ENCODE measurements at regions not wholly inside any gene's neighbourhood (a gene's known extent, or its start where the extent isn't known, plus 50 kb on each side); places are given as distances from the start of the nearest gene placed in this dataset.

GRCh38 chr12:92463171-92463570 is 239.6 kb upstream of the PLEKHG7 start:
- H2AFZ ChIP-seq (ENCODE audit: low read depth), result no peak overlapping the region
- no peaks in the 10 kb centered on the region for H4K20me1 ChIP-seq (ENCODE audit: insufficient read depth)
- no peaks in the 10 kb centered on the region for H3F3A ChIP-seq (replicated peaks; ENCODE audit: insufficient read depth)
- TF ChIP-seq EP300 (IDR thresholded peaks at IDR 0.05; ENCODE audit: borderline replicate concordance in 1 of 2, low read depth in 1 of 2, low read length in 1 of 2), result no peak
- TF ChIP-seq TCF12 (IDR thresholded peaks at IDR 0.05), result no peak
- no peak for TF ChIP-seq GABPA (IDR thresholded peaks at IDR 0.05; ENCODE audit: low read depth)
- no peak for TF ChIP-seq GATA2 (CRISPR knock-in tag; IDR thresholded peaks at IDR 0.05)
- TF ChIP-seq FOSL2 (IDR thresholded peaks at IDR 0.05; ENCODE audit: borderline replicate concordance, low read depth), result no peak
- no peak for TF ChIP-seq FOXM1 (IDR thresholded peaks at IDR 0.05; ENCODE audit: low read depth)
- TF ChIP-seq RCOR1 (IDR thresholded peaks at IDR 0.05; ENCODE audit: low read length), result no peak
- no peak for TF ChIP-seq IRF3 (IDR thresholded peaks at IDR 0.05; ENCODE audit: low read depth, low read length)
- no peak for TF ChIP-seq USF1 (IDR thresholded peaks at IDR 0.05; ENCODE audit: borderline replicate concordance, low read depth)
- TF ChIP-seq ELF1 (IDR thresholded peaks at IDR 0.05), result no peak
- no peak for TF ChIP-seq NRF1 (IDR thresholded peaks at IDR 0.05; ENCODE audit: low read depth, low read length)
- TF ChIP-seq ZBTB33 (IDR thresholded peaks at IDR 0.05; ENCODE audit: borderline replicate concordance, low read depth), result no peak
- no peak for TF ChIP-seq MAX (IDR thresholded peaks at IDR 0.05; ENCODE audit: low read depth)
- H3K9ac ChIP-seq, result no peak overlapping the region
- H3K9me2 ChIP-seq, result no peaks in the 10 kb centered on the region; the same call in 1 of the 2 replicates
- H3K4me1 ChIP-seq (ENCODE audit: control insufficient read depth in 1 of 2, insufficient read depth in 2 of 2, low read depth in 1 of 2, low read length in 1 of 2), result no peaks in the 10 kb centered on the region; a peak in 1 of 4 replicates
- no peak for DNase-seq
- no peaks in the 10 kb centered on the region for H3K79me2 ChIP-seq (ENCODE audit: insufficient read depth)
- H3K36me3 ChIP-seq (replicated peaks in 1 of 2; ENCODE audit: control insufficient read depth in 1 of 2, insufficient read depth in 2 of 2, low read length in 1 of 2), result no peaks in the 10 kb centered on the region
- H3K27me3 ChIP-seq (ENCODE audit: insufficient read depth), result no peaks in the 10 kb centered on the region
- 45% methylated on average over 2 of the region's 2 CpGs for WGBS (ENCODE audit: low lambda C conversion rate)
- POLR2A ChIA-PET, result no interaction called here
- CTCF ChIA-PET, result no interaction called here
- H3K4me2 ChIP-seq, result no peak overlapping the region
- no peaks in the 10 kb centered on the region for H3K9me3 ChIP-seq
- H3K27ac ChIP-seq (ENCODE audit: low read depth in 2 of 2, low read length in 1 of 2), result no peak overlapping the region
- H3K4me3 ChIP-seq (ENCODE audit: low read depth in 2 of 2, low read length in 1 of 2), result no peak overlapping the region

- Histone ChIP-seq H3K9ac (no peak overlapping the region), H3K9me3 (no peaks in the 10 kb centered on the region), H3K4me1 (ENCODE audit: control insufficient read depth in 1 of 2, insufficient read depth in 2 of 2, low read depth in 1 of 2, low read length in 1 of 2) (no peaks in the 10 kb centered on the region; a peak in 1 of 4 replicates), H3K27ac (ENCODE audit: low read depth in 2 of 2, low read length in 1 of 2) (no peak overlapping the region), H2AFZ (ENCODE audit: low read depth) (no peak overlapping the region), H3F3A (replicated peaks; ENCODE audit: insufficient read depth) (no peaks in the 10 kb centered on the region), H3K79me2 (ENCODE audit: insufficient read depth) (no peaks in the 10 kb centered on the region), H3K27me3 (ENCODE audit: insufficient read depth) (no peaks in the 10 kb centered on the region), H4K20me1 (ENCODE audit: insufficient read depth) (no peaks in the 10 kb centered on the region), H3K36me3 (replicated peaks in 1 of 2; ENCODE audit: control insufficient read depth in 1 of 2, insufficient read depth in 2 of 2, low read length in 1 of 2) (no peaks in the 10 kb centered on the region), H3K9me2 (no peaks in the 10 kb centered on the region; the same call in 1 of the 2 replicates), H3K4me2 (no peak overlapping the region), H3K4me3 (ENCODE audit: low read depth in 2 of 2, low read length in 1 of 2) (no peak overlapping the region)
- WGBS (ENCODE audit: low lambda C conversion rate), result 14% methylated on average over 1 of the region's 1 CpG
- CTCF ChIA-PET, result interaction anchor here (0.6 to 0.8 kb wide), 2 partner anchors 61 to 120 kb away, joined by 3 read pairs; no protein-coding TSS in a partner anchor
- POLR2A ChIA-PET, result no interaction called here
- no peak for DNase-seq
- TF ChIP-seq REST (IDR thresholded peaks at IDR 0.05; ENCODE audit: low read depth, low read length) (no peak), RAD21 (IDR thresholded peaks at IDR 0.05; ENCODE audit: low read length) (no peak), ZBTB33 (IDR thresholded peaks at IDR 0.05; ENCODE audit: borderline replicate concordance, low read depth) (no peak), NFIC (IDR thresholded peaks at IDR 0.05; ENCODE audit: borderline replicate concordance) (no peak), POLR2AphosphoS5 (IDR thresholded peaks at IDR 0.05; ENCODE audit: low read depth, low read length) (no peak), NRF1 (IDR thresholded peaks at IDR 0.05; ENCODE audit: low read depth, low read length) (no peak), CHD2 (IDR thresholded peaks at IDR 0.05; ENCODE audit: low read length, partially characterized antibody) (no peak), GABPA (IDR thresholded peaks at IDR 0.05; ENCODE audit: low read depth) (no peak), EZH2phosphoT487 (IDR thresholded peaks at IDR 0.05; ENCODE audit: borderline replicate concordance, low read depth) (no peak)
Observed at GRCh38 chr12:92462527-92462926, 240.3 kb upstream of the PLEKHG7 start.
